IMR-90 (cell line): ENCODE measurements at regions not wholly inside any gene's neighbourhood (a gene's known extent, or its start where the extent isn't known, plus 50 kb on each side); places are given as distances from the start of the nearest gene placed in this dataset.

Experiments
- ATAC-seq: fragments of 200-7000 bp; cut with Tn5 transposase; 2 replicates; pipeline ENCODE4 v1.9.1; 2020; ENCODE audit warnings: low read depth, mild to moderate bottlenecking, moderate library complexity
- BruUV-seq: library from RNA; stranded (reverse); fragments of 400-500 nt; replicated peaks from 2 replicates; lab custom pipeline; 2021; lab: Mats Ljungman, UMichigan
- CTCF ChIA-PET: fragments of 300-600 bp; formaldehyde crosslinking; extraction: SDS; loops from one replicate; lab custom pipeline; 2021; ENCODE audit warnings: antibody characterized with exemption; lab: Yijun Ruan, JAX
- POLR2A ChIA-PET: fragments of 300-600 bp; sonication (Branson Sonifier 250); formaldehyde crosslinking; loops from one replicate; lab custom pipeline; 2022; ENCODE audit warnings: antibody characterized with exemption; ENCODE audit not compliant: unreplicated experiment; lab: Charles Lee
- DNase-seq: peaks from one replicate; pipeline ENCODE4 v3.0.0; 2013
- H2AFZ ChIP-seq: replicated peaks from 2 replicates; pipeline ENCODE3; 2013; ENCODE audit warnings: low read length, mild to moderate bottlenecking; ENCODE audit not compliant: poor library complexity
- H2AK5ac ChIP-seq: 2 replicates; pipeline ENCODE4 v1.6.1; 2013; ENCODE audit warnings: low read depth, low read length, inconsistent platforms
- H2AK9ac ChIP-seq: replicated peaks from 2 replicates; pipeline ENCODE3; 2013; ENCODE audit warnings: mild to moderate bottlenecking, low read depth, low read length, moderate library complexity; ENCODE audit not compliant: poor library complexity
- H2BK120ac ChIP-seq: 2 replicates; pipeline ENCODE4 v1.6.1; 2013; ENCODE audit warnings: low read depth, low read length, inconsistent platforms
- H2BK15ac ChIP-seq: 3 replicates; pipeline ENCODE4 v1.6.1; 2013; ENCODE audit warnings: low read depth, low read length, inconsistent platforms
- H2BK20ac ChIP-seq: 2 replicates; pipeline ENCODE4 v1.6.1; 2013; ENCODE audit warnings: low read depth, mild to moderate bottlenecking, inconsistent platforms, low read length, moderate library complexity
- H2BK5ac ChIP-seq: 2 replicates; pipeline ENCODE4 v1.6.1; 2013; ENCODE audit warnings: mild to moderate bottlenecking, low read depth, low read length, inconsistent platforms; ENCODE audit not compliant: poor library complexity, severe bottlenecking
- H3K14ac ChIP-seq: replicated peaks from 2 replicates; pipeline ENCODE4 v1.6.1; 2013; ENCODE audit warnings: low read depth, low read length, inconsistent platforms
- H3K18ac ChIP-seq: 2 replicates; pipeline ENCODE4 v1.6.1; 2013; ENCODE audit warnings: low read depth, low read length, control low read depth
- H3K23ac ChIP-seq: 2 replicates; pipeline ENCODE4 v1.6.1; 2013; ENCODE audit warnings: low read depth, low read length, inconsistent platforms
- H3K27ac ChIP-seq: 2 replicates; pipeline ENCODE4 v1.5.1; 2013; ENCODE audit warnings: mild to moderate bottlenecking, control low read depth, low read length; ENCODE audit not compliant: insufficient read depth
- H3K27me3 ChIP-seq: 2 replicates; pipeline ENCODE4 v1.6.1; 2013; ENCODE audit warnings: low read length; ENCODE audit not compliant: control insufficient read depth, insufficient read depth
- H3K36me3 ChIP-seq: 2 replicates; pipeline ENCODE4 v1.6.1; 2013; ENCODE audit warnings: low read length, mixed read lengths; ENCODE audit not compliant: control insufficient read depth, insufficient read depth
- H3K4ac ChIP-seq: 2 replicates; pipeline ENCODE4 v1.6.1; 2013; ENCODE audit warnings: low read depth, low read length, inconsistent platforms
- H3K4me1 ChIP-seq: 2 replicates; pipeline ENCODE4 v1.6.1; 2013; ENCODE audit warnings: low read length, mixed read lengths; ENCODE audit not compliant: control insufficient read depth, insufficient read depth
- H3K4me2 ChIP-seq: 2 replicates; pipeline ENCODE4 v1.6.1; 2013; ENCODE audit warnings: low read depth, mild to moderate bottlenecking, control low read depth, low read length, moderate library complexity
- H3K4me3 ChIP-seq: 2 replicates; pipeline ENCODE4 v1.5.1; 2013; ENCODE audit warnings: low read depth, mild to moderate bottlenecking, control low read depth, low read length, moderate library complexity; ENCODE audit not compliant: insufficient read depth
- H3K56ac ChIP-seq: 2 replicates; pipeline ENCODE4 v1.6.1; 2013; ENCODE audit warnings: low read length, inconsistent platforms; ENCODE audit not compliant: insufficient read depth; ENCODE audit errors: extremely low read depth
- H3K79me1 ChIP-seq, 2 experiments: 2 replicates each; pipeline ENCODE4 v1.6.1; 2013; ENCODE audit warnings: low read length in 2 of 2, inconsistent platforms in 1 of 2, low read depth in 1 of 2
- H3K9ac ChIP-seq: 2 replicates; pipeline ENCODE4 v1.6.1; 2013; ENCODE audit warnings: low read depth, low read length, control low read depth
- H3K9me1 ChIP-seq: 2 replicates; pipeline ENCODE4 v1.6.1; 2013; ENCODE audit warnings: low read length, inconsistent platforms; ENCODE audit not compliant: insufficient read depth
- H3K9me3 ChIP-seq: 2 replicates; pipeline ENCODE4 v1.6.1; 2013; ENCODE audit warnings: low read length; ENCODE audit not compliant: control insufficient read depth, insufficient read depth
- H4K20me1 ChIP-seq: 2 replicates; pipeline ENCODE4 v1.6.1; 2013; ENCODE audit warnings: low read length, inconsistent platforms; ENCODE audit not compliant: insufficient read depth
- H4K5ac ChIP-seq: 2 replicates; pipeline ENCODE4 v1.6.1; 2013; ENCODE audit warnings: mild to moderate bottlenecking, low read depth, low read length, control low read depth
- H4K8ac ChIP-seq, 2 experiments: 2 replicates each; pipeline ENCODE4 v1.6.1; 2013; ENCODE audit warnings: low read depth in 2 of 2, low read length in 2 of 2, control low read depth in 1 of 2, inconsistent platforms in 1 of 2
- H4K91ac ChIP-seq: 2 replicates; pipeline ENCODE4 v1.6.1; 2013; ENCODE audit warnings: low read depth, low read length, inconsistent platforms; ENCODE audit not compliant: insufficient read depth
- CEBPB ChIP-seq: IDR thresholded peaks from 2 replicates; pipeline ENCODE4 v1.6.1; 2012; ENCODE audit warnings: low read depth, low read length, improper control_type of control experiment
- FOS ChIP-seq: fragments of 150-350 bp; IDR thresholded peaks from 2 replicates; pipeline ENCODE4 v1.6.1; 2016; ENCODE audit warnings: low read depth, low read length
- RFX5 ChIP-seq: IDR thresholded peaks from 2 replicates; pipeline ENCODE4 v1.8.0; 2012; ENCODE audit warnings: low read depth, mild to moderate bottlenecking, low read length, moderate library complexity
- WGBS, 2 experiments: methylation state at CpG; one replicate each; pipeline versions ENCODE4 v1.1.5 to v1.1.7; 2013; ENCODE audit warnings: missing lambda C conversion rate in 2 of 2; ENCODE audit not compliant: insufficient read length in 1 of 2; ENCODE audit errors: extremely low coverage in 2 of 2; 5-methylcytosine and 5-hydroxymethylcytosine counted together
- dilution Hi-C: fragments of 300-500 bp; cut with HindIII; formaldehyde crosslinking; loops from one replicate; pipeline ENCODE4 v1.14.3; 2018; ENCODE audit warnings: low sequenced_read_pairs; ENCODE audit not compliant: unreplicated experiment
- in situ Hi-C: fragments of 300-500 bp; cut with MboI; formaldehyde crosslinking; loops from 3 replicates; pipeline ENCODE4 v1.14.3; 2019; ENCODE audit warnings: low sequenced_read_pairs, inconsistent platforms, mixed read lengths
- intact Hi-C: fragments of 100-400 bp; cut with micrococcal nuclease; formaldehyde crosslinking; loops from 2 replicates; pipeline ENCODE4 v1.10.0; 2022

- Histone ChIP-seq H2AFZ (no peak overlapping the region), H3K4me1 (no peaks in the 10 kb centered on the region), H4K5ac (no peak overlapping the region), H4K8ac (no peak overlapping the region), H4K20me1 (no peaks in the 10 kb centered on the region), H2AK5ac (no peak overlapping the region), H3K14ac (no peak overlapping the region), H4K91ac (no peak overlapping the region), H3K9ac (no peak overlapping the region), H2BK15ac (no peak overlapping the region), H3K27me3 (no peaks in the 10 kb centered on the region), H3K4me3 (no peak overlapping the region), H2BK5ac (no peak overlapping the region), H3K4me2 (no peak overlapping the region), H3K9me1 (no peaks in the 10 kb centered on the region), H3K27ac (no peak overlapping the region), H2AK9ac (no peak overlapping the region), H3K23ac (no peak overlapping the region), H2BK20ac (no peak overlapping the region), H3K36me3 (no peaks in the 10 kb centered on the region), H3K9me3 (peaks cover 3% of the 10 kb centered on the region; the same call in 1 of the 2 replicates), H3K18ac (no peak overlapping the region), H3K56ac (no peak overlapping the region), H2BK120ac (no peak overlapping the region), H3K79me1 (no peaks in the 10 kb centered on the region), H3K4ac (no peak overlapping the region)
- DNase-seq (no peak), ATAC-seq (no peak)
- ChIA-PET CTCF (no interaction called here), POLR2A (no interaction called here)
- intact Hi-C loops (no loop called here), in situ Hi-C loops (no loop called here), dilution Hi-C loops (no loop called here)
- no CpG with 5 or more reads among the region's 3 CpGs for WGBS, 2 experiments
- TF ChIP-seq CEBPB (no peak), FOS (no peak), RFX5 (no peak)
- no TSS peak for BruUV-seq
Observed at GRCh38 chr15:96020797-96021196, 309.7 kb upstream of the NR2F2 start.
